Activated CD4-positive, alpha-beta T cell treated with anti-CD3 and anti-CD28 coated beads for 36 hours (primary cell): ENCODE measurements at regions not wholly inside any gene's neighbourhood (a gene's known extent, or its start where the extent isn't known, plus 50 kb on each side); places are given as distances from the start of the nearest gene placed in this dataset.

ENCODE experiments used
- ATAC-seq: fragments of 200-7000 bp; cut with Tn5 transposase; one replicate; pipeline ENCODE4 v1.10.0; 2021; ENCODE audit warnings: mild to moderate bottlenecking, moderate library complexity
- CTCF ChIA-PET: fragments of 350-600 bp; sonication (Branson Sonifier 250); formaldehyde crosslinking; loops from one replicate; lab custom pipeline; 2021; ENCODE audit warnings: antibody characterized with exemption; lab: Charles Lee
- POLR2A ChIA-PET: fragments of 350-600 bp; sonication (Branson Sonifier 250); formaldehyde crosslinking; loops from one replicate; lab custom pipeline; 2021; ENCODE audit warnings: antibody characterized with exemption, inconsistent platforms; lab: Charles Lee
- DNase-seq: peaks from one replicate; pipeline ENCODE4 v3.0.0-alpha.2; 2020
- H3K27ac Mint-ChIP-seq: one replicate; pipeline ENCODE4 v1.8.0; 2021; ENCODE audit warnings: mixed read lengths
- H3K27me3 Mint-ChIP-seq: one replicate; pipeline ENCODE4 v1.8.0; 2021; ENCODE audit warnings: mixed read lengths
- H3K36me3 Mint-ChIP-seq: one replicate; pipeline ENCODE4 v1.8.0; 2021; ENCODE audit warnings: low read depth, mixed read lengths
- H3K4me1 Mint-ChIP-seq: one replicate; pipeline ENCODE4 v1.8.0; 2021; ENCODE audit warnings: mixed read lengths
- H3K4me3 Mint-ChIP-seq: one replicate; pipeline ENCODE4 v1.8.0; 2021; ENCODE audit warnings: mild to moderate bottlenecking, moderate library complexity, mixed read lengths
- H3K9me3 Mint-ChIP-seq: one replicate; pipeline ENCODE4 v1.8.0; 2021; ENCODE audit warnings: low read depth, mixed read lengths
- intact Hi-C, 2 experiments: fragments of 100-400 bp; cut with DNase I in 1 of 2; cut with micrococcal nuclease in 1 of 2; formaldehyde crosslinking; loops; one replicate each; pipeline versions ENCODE4 v1.14.2 to v1.15.1; 2022 to 2024; cut with DNase I, micrococcal nuclease

- Mint-ChIP-seq H3K4me1 (no peaks in the 10 kb centered on the region), H3K27ac (no peak overlapping the region), H3K4me3 (no peak overlapping the region), H3K9me3 (no peaks in the 10 kb centered on the region), H3K36me3 (no peaks in the 10 kb centered on the region), H3K27me3 (peaks cover 11% of the 10 kb centered on the region)
- POLR2A ChIA-PET: no interaction called here
- DNase-seq (no peak), ATAC-seq (no peak)
- CTCF ChIA-PET: no interaction called here
- intact Hi-C loops: no loop called here
These were observed 114.4 kb upstream of the ZNF507 start for GRCh38 chr19:32231020-32231419.

DNA sequence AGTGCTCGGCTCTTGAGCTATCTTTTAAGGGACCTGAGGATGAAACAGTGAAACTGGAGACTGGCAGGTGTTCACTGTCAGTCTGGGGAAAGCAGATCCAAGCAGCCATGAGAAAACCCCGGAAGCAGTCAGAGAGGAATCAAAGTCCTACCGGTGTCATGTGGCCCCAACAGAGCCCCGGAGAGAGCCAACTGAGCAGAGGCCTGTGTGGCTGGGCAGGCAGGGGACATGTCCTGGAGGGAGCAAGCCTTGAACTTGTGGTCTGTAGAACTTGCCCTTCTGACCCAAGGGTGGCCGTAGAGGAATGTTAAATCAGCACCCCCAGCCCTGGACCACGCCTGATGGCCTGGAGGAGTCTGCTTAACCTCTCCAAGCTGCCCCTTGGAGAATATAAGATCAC, 113.7 kb upstream of the ZNF507 start:
- H3K27me3 Mint-ChIP-seq: peaks cover 11% of the 10 kb centered on the region
- no peak overlapping the region for H3K4me3 Mint-ChIP-seq

GRCh38 chr19:32232449-32232848, 113.0 kb upstream of the ZNF507 start:
- intact Hi-C loops: no loop called here
- Mint-ChIP-seq H3K36me3 (no peaks in the 10 kb centered on the region), H3K9me3 (no peaks in the 10 kb centered on the region), H3K4me3 (no peak overlapping the region), H3K27ac (no peak overlapping the region), H3K4me1 (no peaks in the 10 kb centered on the region), H3K27me3 (peaks cover 12% of the 10 kb centered on the region)
- POLR2A ChIA-PET: no interaction called here
- no peak for DNase-seq
- CTCF ChIA-PET: no interaction called here
- no peak for ATAC-seq

More for the DNA sequence above, 113.7 kb upstream of the ZNF507 start:
- Mint-ChIP-seq H3K27ac (no peak overlapping the region), H3K36me3 (no peaks in the 10 kb centered on the region), H3K9me3 (no peaks in the 10 kb centered on the region), H3K4me1 (no peaks in the 10 kb centered on the region)
- ChIA-PET CTCF (no interaction called here), POLR2A (no interaction called here)
- intact Hi-C loops: no loop called here
- no peak for DNase-seq
- no peak for ATAC-seq

GRCh38 chr19:32233091-32233490, 112.3 kb upstream of the ZNF507 start:
- POLR2A ChIA-PET: no interaction called here
- CTCF ChIA-PET: interaction anchor here (0.6 kb wide), 1 partner anchor 105 kb away, joined by 4 read pairs; no protein-coding TSS in a partner anchor
- H3K9me3 Mint-ChIP-seq: no peaks in the 10 kb centered on the region
- no peak overlapping the region for H3K4me3 Mint-ChIP-seq
- no peaks in the 10 kb centered on the region for H3K36me3 Mint-ChIP-seq
- H3K27ac Mint-ChIP-seq: no peak overlapping the region
- intact Hi-C loops: no loop called here
- DNase-seq (no peak), ATAC-seq (no peak)
- H3K4me1 Mint-ChIP-seq: no peaks in the 10 kb centered on the region
- peaks cover 8% of the 10 kb centered on the region for H3K27me3 Mint-ChIP-seq

DNA sequence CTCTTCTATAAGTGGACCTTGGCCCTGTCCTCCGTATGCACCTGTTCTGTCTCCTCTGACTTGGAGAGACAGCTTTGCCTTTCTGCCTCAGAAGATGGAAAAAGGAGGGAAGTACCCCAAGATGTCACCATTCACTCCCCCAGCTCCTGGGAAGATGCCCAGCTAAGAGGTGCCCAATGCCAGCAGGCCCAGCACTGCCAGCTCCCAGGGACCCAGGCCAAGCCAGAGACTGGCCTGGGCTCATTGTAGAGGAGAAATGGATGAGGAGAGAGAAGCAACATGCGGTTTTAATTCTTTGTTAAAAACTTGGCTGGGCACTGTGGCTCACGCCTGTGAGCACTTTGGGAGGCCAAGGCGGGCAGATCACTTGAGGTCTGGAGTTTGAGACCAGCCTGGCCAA, 111.5 kb upstream of the ZNF507 start:
- H3K27ac Mint-ChIP-seq: no peak overlapping the region
- ChIA-PET POLR2A (no interaction called here), CTCF (no interaction called here)
- H3K36me3 Mint-ChIP-seq: no peaks in the 10 kb centered on the region
- no peak for DNase-seq
- no peaks in the 10 kb centered on the region for H3K9me3 Mint-ChIP-seq
- H3K27me3 Mint-ChIP-seq: peaks cover 6% of the 10 kb centered on the region
- H3K4me1 Mint-ChIP-seq: no peaks in the 10 kb centered on the region
- intact Hi-C loops: no loop called here
- H3K4me3 Mint-ChIP-seq: no peak overlapping the region
- no peak for ATAC-seq

- Mint-ChIP-seq H3K27me3 (peaks cover 4% of the 10 kb centered on the region), H3K27ac (no peak overlapping the region), H3K9me3 (no peaks in the 10 kb centered on the region), H3K4me1 (no peaks in the 10 kb centered on the region), H3K36me3 (no peaks in the 10 kb centered on the region), H3K4me3 (no peak overlapping the region)
- ATAC-seq: no peak
- CTCF ChIA-PET: no interaction called here
- POLR2A ChIA-PET: no interaction called here
- intact Hi-C loops: no loop called here
- DNase-seq: no peak
These were observed 110.7 kb upstream of the ZNF507 start for GRCh38 chr19:32234663-32235217.

- DNase-seq (no peak), ATAC-seq (no peak)
- Mint-ChIP-seq H3K4me3 (no peak overlapping the region), H3K4me1 (no peaks in the 10 kb centered on the region), H3K27me3 (peaks cover 1% of the 10 kb centered on the region), H3K27ac (no peak overlapping the region), H3K9me3 (no peaks in the 10 kb centered on the region), H3K36me3 (no peaks in the 10 kb centered on the region)
- CTCF ChIA-PET: interaction anchor here (0.9 kb wide), 1 partner anchor 102 kb away, joined by 6 read pairs; no protein-coding TSS in a partner anchor
- intact Hi-C loops: no loop called here
- POLR2A ChIA-PET: no interaction called here
These were observed 107.3 kb upstream of the ZNF507 start for GRCh38 chr19:32238076-32238475.

DNA sequence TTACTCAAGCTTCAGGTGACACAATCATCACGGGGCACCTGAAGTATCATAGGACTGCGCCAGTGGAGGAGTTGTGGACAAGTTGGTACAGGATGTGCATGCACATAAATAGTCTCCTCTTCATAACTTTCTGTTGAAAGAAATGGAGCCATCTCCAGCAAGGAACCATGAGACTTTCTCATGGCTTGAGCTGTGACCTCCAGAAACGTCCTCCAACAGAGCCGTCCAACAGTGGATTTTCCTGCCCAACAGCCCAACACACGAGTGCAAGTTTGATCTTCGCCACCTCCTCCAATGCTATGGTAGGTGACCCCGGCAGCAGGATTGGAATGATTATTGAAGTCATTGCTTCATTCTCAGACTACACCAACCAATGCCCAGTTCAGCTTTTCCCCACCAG, 105.1 kb upstream of the ZNF507 start:
- no peak overlapping the region for H3K27ac Mint-ChIP-seq
- ChIA-PET POLR2A (no interaction called here), CTCF (no interaction called here)
- no peaks in the 10 kb centered on the region for H3K9me3 Mint-ChIP-seq
- H3K36me3 Mint-ChIP-seq: no peaks in the 10 kb centered on the region
- intact Hi-C loops: no loop called here
- no peaks in the 10 kb centered on the region for H3K4me1 Mint-ChIP-seq
- no peak for DNase-seq
- H3K27me3 Mint-ChIP-seq: peaks cover 1% of the 10 kb centered on the region
- no peak for ATAC-seq
- H3K4me3 Mint-ChIP-seq: no peak overlapping the region

GRCh38 chr19:32241306-32241705, 104.1 kb upstream of the ZNF507 start:
- intact Hi-C loops: no loop called here
- CTCF ChIA-PET: no interaction called here
- Mint-ChIP-seq H3K27me3 (peaks cover 1% of the 10 kb centered on the region), H3K4me3 (no peak overlapping the region), H3K27ac (no peak overlapping the region), H3K36me3 (no peaks in the 10 kb centered on the region), H3K9me3 (no peaks in the 10 kb centered on the region), H3K4me1 (no peaks in the 10 kb centered on the region)
- DNase-seq: no peak
- no peak for ATAC-seq
- POLR2A ChIA-PET: no interaction called here

GRCh38 chr19:32241932-32242710, 103.3 kb upstream of the ZNF507 start:
- Mint-ChIP-seq H3K4me1 (no peaks in the 10 kb centered on the region), H3K36me3 (no peaks in the 10 kb centered on the region)
- POLR2A ChIA-PET: no interaction called here

GRCh38 chr19:32246006-32246405, 99.4 kb upstream of the ZNF507 start:
- no peak for DNase-seq
- CTCF ChIA-PET: no interaction called here

More at GRCh38 chr19:32241932-32242710, 103.3 kb upstream of the ZNF507 start:
- intact Hi-C loops: no loop called here
- H3K4me3 Mint-ChIP-seq: no peak overlapping the region
- H3K27ac Mint-ChIP-seq: no peak overlapping the region
- DNase-seq: no peak
- H3K9me3 Mint-ChIP-seq: no peaks in the 10 kb centered on the region
- H3K27me3 Mint-ChIP-seq: peaks cover 1% of the 10 kb centered on the region
- CTCF ChIA-PET: no interaction called here
- ATAC-seq: no peak

GRCh38 chr19:32251634-32252332, 93.6 kb upstream of the ZNF507 start:
- Mint-ChIP-seq H3K27me3 (peaks cover 4% of the 10 kb centered on the region), H3K27ac (no peak overlapping the region), H3K36me3 (no peaks in the 10 kb centered on the region), H3K9me3 (no peaks in the 10 kb centered on the region), H3K4me1 (no peaks in the 10 kb centered on the region), H3K4me3 (no peak overlapping the region)
- no peak for DNase-seq
- intact Hi-C loops: no loop called here
- CTCF ChIA-PET: no interaction called here
- ATAC-seq: no peak
- POLR2A ChIA-PET: no interaction called here

More at GRCh38 chr19:32246006-32246405, 99.4 kb upstream of the ZNF507 start:
- peaks cover 4% of the 10 kb centered on the region for H3K27me3 Mint-ChIP-seq
- intact Hi-C loops: no loop called here
- no peaks in the 10 kb centered on the region for H3K4me1 Mint-ChIP-seq
- H3K27ac Mint-ChIP-seq: no peak overlapping the region
- H3K9me3 Mint-ChIP-seq: no peaks in the 10 kb centered on the region
- ATAC-seq: no peak
- POLR2A ChIA-PET: no interaction called here
- no peak overlapping the region for H3K4me3 Mint-ChIP-seq
- H3K36me3 Mint-ChIP-seq: no peaks in the 10 kb centered on the region
